ENCODE measurements at regions not wholly inside any gene's neighbourhood (a gene's known extent, or its start where the extent isn't known, plus 50 kb on each side); places are given as distances from the start of the nearest gene placed in this dataset.
"Not testable (repeated sequence)": the region's sequence is repeated elsewhere in the genome, so short reads cannot be mapped to it uniquely, and the experiment has no call there.

GRCh38 chr2:188787658-188788240, 186.4 kb upstream of the COL3A1 start:
- no peak for DNase-seq (ENCODE audit: low spot score)

DNA sequence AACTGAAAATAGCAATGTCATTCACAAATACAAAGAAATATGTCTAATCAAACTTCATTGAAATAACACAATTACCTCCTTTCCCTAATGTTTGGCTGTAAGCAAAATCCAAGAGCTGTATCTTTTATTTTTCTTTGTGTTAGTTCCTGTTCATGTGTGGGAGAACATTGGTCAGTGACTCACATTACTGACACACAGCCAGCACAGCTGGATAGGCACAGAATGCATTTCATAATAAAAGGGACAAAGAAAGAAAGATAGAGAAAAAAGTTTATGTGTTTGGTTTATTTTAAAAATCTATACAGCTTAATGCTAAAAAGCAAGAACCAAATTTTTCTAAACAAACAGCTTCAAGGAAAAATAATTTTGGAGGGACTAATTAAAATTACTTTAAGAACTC, 185.6 kb upstream of the COL3A1 start:
- DNase-seq (ENCODE audit: low spot score): no peak

DNA sequence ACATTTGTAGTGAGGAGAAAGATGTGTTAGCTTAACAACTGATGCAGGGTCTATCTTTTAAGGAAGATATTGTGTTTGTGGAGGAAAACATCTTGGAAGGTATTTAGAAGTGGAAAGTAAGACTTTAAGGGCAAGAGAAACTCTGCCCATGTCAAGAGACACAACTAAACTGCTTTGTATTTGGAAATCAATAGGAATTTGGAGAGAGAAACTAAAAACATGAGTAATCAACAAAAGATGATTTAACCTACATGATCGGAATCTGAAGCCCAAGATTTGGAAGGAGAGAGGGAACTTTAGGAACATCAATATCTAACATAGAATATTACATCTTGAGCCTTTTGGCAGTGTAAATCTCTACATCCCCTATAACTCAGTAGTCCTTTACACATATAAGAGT, 184.2 kb upstream of the COL3A1 start:
- no peak for DNase-seq (ENCODE audit: low spot score)

- DNase-seq (ENCODE audit: low spot score): not testable (repeated sequence)
These were observed 179.7 kb upstream of the COL3A1 start for GRCh38 chr2:188794453-188794852.

GRCh38 chr2:188795762-188796161, 178.4 kb upstream of the COL3A1 start:
- no peak for DNase-seq (ENCODE audit: low spot score)

GRCh38 chr2:188797371-188797770, 176.8 kb upstream of the COL3A1 start:
- DNase-seq (ENCODE audit: low spot score): no peak

DNA sequence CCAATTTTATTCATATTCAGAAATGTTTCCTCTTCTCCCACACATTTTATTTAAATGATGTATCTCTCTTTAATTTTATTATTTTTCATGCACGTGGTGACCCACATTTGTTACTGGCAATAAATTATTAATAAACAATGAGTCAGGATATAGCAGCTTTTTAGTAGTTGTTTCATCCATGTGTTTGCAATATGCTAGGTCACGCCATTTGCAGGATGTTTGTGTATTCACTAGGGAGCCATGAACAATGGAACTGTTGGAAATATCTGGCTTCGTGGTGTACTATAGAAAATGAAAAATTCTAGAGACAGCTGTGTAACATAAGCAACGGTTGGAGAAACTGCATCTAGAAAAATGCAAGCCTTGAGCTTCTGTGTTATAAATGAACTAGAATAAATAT, 176.0 kb upstream of the COL3A1 start:
- no peak for DNase-seq (ENCODE audit: low spot score)

- no peak for DNase-seq (ENCODE audit: low spot score)
These were observed 169.0 kb upstream of the COL3A1 start for GRCh38 chr2:188805219-188805618.

DNA sequence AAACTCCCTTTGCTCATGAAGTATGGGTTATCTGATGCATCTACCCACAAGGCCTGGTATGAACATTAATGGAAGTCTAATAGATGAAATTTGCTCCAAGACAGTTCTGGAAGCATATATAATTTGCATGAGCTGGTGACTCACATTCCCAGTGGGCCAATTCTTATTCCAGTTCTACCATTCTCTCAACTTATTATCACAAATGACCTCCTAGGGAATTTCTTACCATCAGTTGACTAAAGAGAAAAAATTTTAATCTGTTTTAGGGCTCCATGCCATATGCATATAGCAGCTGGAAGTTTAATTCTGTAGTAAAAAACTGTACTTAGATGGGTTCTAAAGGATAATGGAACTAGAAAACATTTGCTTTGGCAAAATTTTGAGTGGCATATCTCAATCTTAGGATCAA, 165.2 kb upstream of the COL3A1 start:
- no peak for DNase-seq (ENCODE audit: low spot score)

- DNase-seq (ENCODE audit: low spot score): no peak
These were observed 163.6 kb upstream of the COL3A1 start for GRCh38 chr2:188810586-188810985.

DNA sequence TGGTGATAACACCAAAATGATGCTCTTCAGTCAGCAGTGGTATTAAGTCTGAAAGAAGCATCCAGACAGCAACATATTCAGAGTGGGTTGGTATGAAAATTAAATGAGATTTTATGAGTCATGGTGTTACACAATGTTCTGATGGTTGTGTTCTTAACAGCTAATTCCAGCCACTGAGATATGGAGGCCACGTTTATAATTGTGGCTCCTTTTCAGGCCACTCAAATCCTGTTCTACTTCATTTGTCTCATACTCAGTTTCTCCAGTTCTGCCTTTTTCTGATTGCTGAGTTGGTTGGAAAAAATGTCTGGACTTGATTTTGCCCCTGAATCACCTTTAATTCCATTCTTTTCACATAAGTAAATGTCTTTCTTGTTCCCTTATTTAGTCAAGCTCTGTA, 162.7 kb upstream of the COL3A1 start:
- DNase-seq (ENCODE audit: low spot score): no peak

DNA sequence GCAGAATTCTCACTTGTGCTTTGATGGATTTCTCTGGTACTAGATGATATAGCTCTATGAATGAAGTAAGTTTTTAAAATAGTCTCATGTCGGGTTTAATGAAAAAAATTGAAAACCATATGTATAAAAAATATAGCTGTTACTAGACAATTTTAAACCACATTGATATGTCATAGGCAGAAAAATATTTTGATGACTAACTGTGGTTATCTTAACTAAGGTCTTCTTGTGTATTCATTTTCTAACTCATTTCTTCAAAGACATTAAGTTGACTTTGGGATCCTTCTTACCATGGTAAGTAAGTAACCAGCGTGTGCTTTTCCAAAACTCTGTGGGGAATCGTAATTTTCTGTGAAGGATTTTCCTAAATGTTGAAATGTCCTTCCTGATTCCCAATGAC, 160.9 kb upstream of the COL3A1 start:
- DNase-seq (ENCODE audit: low spot score): no peak

- no peak for DNase-seq (ENCODE audit: low spot score)
These were observed 160.3 kb upstream of the COL3A1 start for GRCh38 chr2:188813857-188814256.

DNA sequence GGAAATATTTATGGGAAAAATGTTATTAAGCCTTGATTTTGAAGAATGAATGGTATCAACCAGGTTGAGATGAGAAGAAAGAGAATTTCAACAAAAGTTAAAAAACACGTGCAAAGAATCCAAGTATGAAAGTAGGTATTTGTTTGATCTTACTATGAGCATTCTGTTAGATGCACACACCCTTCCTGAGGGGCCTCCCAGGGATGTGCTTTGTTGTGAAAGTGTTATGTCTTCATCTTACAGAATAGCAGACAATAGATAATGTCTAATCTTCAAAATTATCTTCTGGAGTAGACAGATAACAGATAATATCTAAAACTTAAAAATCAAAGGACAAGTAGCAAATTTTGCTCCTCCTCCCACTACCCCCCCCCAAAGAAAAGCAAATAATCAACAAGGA, 155.2 kb upstream of the COL3A1 start:
- DNase-seq (ENCODE audit: low spot score): no peak

DNA sequence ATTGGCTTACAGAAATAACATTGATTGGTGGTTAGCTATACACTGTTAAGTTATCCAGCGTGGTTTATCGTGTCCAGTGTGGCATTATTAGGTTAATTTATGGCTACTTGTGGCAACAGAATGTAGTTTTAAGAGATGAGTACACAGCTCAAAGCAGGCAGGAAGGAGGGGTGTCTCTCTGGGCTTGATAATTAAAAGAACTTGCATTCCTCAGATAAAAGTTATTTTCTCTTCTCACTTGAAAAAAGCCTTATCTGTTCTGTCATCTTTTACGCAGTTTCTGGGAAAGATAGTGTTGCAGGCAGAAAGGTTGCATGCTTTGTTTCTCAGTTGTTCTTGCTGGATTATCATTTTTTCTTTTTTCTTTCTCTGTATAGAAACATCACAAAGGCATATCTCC, 154.4 kb upstream of the COL3A1 start:
- no peak for DNase-seq (ENCODE audit: low spot score)

DNA sequence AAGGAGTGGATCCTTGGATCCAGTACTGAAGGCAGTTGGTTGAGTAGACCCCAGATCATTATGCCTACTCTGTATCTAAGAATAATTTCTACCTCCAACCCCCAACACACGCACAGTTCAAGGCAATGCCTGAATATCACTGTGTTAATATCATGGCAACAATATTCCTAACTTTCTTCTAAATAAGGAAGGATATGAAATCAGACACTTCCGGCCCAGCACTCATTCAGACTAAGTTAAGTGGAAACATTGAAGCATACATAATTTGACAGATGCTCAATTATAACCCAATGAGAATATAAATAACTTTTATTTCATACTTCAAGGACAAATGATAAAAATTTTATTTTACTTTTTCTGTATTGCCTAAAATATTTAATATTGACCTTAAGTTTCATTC, 153.6 kb upstream of the COL3A1 start:
- DNase-seq (ENCODE audit: low spot score): no peak

DNA sequence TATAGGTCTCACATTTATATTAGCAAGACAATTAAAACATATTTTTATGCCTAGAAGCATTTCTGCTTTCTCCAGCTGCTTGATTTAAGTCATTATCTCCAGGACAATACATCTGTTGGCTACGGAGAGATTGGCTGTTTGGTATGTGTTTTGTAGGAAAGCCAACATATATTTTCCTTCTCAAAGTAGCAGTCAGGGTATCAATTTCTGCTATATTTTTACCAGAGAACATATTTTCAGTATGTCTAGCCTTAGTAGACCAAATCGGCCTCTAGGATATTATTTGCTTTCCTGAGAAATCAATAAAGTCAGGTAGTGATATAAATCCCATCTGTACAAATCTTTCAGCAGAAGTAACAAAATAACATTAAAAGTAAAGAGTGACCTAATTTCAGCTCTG, 150.0 kb upstream of the COL3A1 start:
- no peak for DNase-seq (ENCODE audit: low spot score)

GRCh38 chr2:188833331-188833730, 140.8 kb upstream of the COL3A1 start:
- DNase-seq (ENCODE audit: low spot score): no peak

DNA sequence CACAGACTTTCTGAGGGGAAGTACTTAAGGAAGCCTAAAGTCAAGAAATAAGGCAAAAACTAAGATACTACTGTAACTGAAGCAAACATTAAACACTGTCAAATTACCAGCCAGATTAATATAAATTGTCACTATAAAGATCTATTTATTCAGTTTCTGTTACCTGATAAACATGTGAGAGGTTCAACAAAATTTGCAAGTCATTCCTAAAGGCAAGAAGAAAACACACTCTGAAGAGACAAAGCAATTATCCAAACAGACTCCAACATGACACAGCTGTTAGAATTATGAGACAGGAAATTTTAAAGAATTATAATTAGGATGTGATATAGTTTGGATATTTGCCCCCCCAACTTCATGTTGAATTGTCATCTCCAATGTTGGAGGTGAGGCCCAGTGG, 140.4 kb upstream of the COL3A1 start:
- DNase-seq (ENCODE audit: low spot score): no peak

GRCh38 chr2:188835006-188835405, 139.2 kb upstream of the COL3A1 start:
- DNase-seq (ENCODE audit: low spot score): no peak

- DNase-seq (ENCODE audit: low spot score): no peak
These were observed 138.4 kb upstream of the COL3A1 start for GRCh38 chr2:188835821-188836220.

DNA sequence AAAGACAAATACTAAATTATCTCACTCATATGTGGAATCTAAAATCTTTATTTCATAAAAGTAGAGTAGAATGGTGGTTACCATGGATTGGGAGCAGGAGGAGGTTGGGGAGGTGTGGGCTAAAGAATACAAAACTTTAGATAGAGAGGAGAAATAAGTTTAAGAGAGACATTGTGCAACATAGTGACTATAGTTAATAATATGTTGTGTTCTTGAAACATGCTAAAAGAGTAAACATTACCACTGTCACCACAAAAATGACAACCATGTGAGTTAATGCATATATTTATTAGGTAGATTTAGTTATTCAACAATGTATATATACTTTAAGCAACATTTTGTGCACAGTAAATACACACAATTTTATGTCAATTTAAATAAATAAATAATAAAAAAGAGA, 128.5 kb upstream of the COL3A1 start:
- DNase-seq (ENCODE audit: low spot score): no peak

DNA sequence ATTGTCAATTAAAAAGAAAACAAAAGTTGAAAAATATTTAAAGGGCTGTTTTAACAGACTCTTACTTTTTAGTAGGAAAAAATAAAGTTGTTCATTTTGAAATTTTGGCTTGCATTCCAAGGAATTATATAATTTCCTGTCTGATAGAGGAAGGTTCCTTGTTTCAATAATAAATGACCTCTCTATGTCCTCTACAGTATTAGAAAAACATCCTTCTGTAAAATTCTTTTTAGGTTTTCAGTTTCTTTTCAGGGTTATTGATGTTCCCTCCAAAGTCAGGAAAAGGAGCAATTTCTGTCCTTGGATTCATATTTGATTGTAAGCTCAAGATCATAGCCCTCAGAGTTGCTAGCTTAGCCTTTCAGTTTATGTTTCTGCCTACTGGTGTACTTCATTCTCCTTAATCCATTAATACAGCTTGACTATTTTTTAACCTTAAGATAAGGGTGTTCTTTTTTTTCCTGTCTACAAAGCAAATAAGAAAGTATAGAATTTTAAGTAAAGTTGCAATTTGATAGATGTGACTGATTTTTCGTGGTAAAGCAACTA, 125.2 kb upstream of the COL3A1 start:
- DNase-seq (ENCODE audit: low spot score): no peak

DNA sequence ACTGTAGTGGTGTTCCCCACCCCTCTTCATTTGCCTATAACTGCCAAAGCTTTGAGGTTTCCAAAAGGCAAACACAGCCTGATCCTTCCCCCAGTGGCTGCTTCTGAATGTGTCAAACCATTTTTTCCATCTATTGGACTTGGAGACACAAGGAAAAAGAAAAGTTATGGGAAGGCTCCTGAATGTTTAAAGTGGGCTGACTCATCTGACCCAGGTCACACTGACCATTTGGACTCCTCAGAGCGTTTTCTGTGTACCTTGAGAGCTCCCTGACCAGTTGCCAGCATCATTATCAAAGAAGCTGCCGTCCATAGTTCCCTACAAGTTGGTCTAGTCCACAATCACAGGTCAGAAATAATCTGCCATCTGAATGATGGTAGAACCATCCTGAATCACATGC, 123.4 kb upstream of the COL3A1 start:
- DNase-seq (ENCODE audit: low spot score): no peak

- DNase-seq (ENCODE audit: low spot score): no peak
These were observed 122.9 kb upstream of the COL3A1 start for GRCh38 chr2:188851311-188851710.

Data from iPS-NIHi11 (cell line).